Stimulated activated CD8-positive, alpha-beta memory T cell treated with anti-CD3 and anti-CD28 coated beads, Interleukin-15, amount 100 ng/mL, for 4 hours (primary cell): ENCODE measurements at regions not wholly inside any gene's neighbourhood (a gene's known extent, or its start where the extent isn't known, plus 50 kb on each side); places are given as distances from the start of the nearest gene placed in this dataset.

ENCODE experiments used
- DNase-seq, 2 donors: peaks; one replicate each; pipeline ENCODE4 v3.0.0-alpha.2; 2020; ENCODE audit warnings: low read depth in 2 of 2

GRCh38 chr1:88062650-88063153, 621.4 kb upstream of the PKN2 start:
- DNase-seq = no peak

- DNase-seq = no peak
These were observed 620.5 kb upstream of the PKN2 start for GRCh38 chr1:88063605-88064004.

GRCh38 chr1:88068407-88068960, 615.6 kb upstream of the PKN2 start:
- DNase-seq = no peak

- DNase-seq = no peak
These were observed 613.1 kb upstream of the PKN2 start for GRCh38 chr1:88070956-88071355.

- DNase-seq = no peak
These were observed 609.4 kb upstream of the PKN2 start for GRCh38 chr1:88074661-88075060.

DNA sequence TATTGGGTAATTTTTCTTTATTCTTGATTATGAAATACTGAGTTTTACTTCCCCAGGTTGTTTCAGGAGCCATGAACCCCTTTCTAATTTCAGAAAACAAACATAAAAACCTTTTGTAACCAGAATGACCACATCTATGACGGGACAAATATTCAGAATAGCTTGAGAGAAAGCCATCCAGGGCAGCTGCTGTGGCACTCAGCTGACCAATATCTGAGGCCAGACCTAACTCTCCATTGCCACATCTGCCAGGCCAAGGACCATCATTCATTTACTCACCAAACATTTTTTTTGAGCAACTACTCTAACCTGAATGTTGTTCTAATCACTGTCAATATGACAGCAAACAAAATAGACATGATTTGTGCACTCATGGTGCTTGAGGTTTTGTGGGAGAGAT, 608.3 kb upstream of the PKN2 start:
- no peak for DNase-seq

DNA sequence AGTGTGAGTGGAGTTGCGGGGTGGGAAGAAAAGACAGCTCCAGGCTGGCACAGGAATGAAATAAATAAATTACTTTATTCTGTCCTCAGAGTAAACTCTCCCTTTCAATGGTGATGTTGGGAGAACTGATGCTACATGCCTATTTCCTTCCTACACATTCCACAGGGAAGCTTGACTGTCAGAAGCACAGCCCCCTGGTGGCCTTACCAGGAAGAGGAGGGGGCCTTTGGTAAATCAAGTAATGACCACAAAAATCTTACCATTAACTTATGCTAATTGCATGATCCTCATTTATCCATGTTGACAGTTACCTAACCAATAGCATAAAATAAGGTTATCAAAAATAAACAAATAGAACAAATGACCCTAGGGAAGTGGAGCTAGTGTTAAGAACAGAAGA, 605.0 kb upstream of the PKN2 start:
- no peak for DNase-seq

- no peak for DNase-seq
These were observed 603.2 kb upstream of the PKN2 start for GRCh38 chr1:88080875-88081274.

- no peak for DNase-seq
These were observed 595.6 kb upstream of the PKN2 start for GRCh38 chr1:88088481-88088880.

DNA sequence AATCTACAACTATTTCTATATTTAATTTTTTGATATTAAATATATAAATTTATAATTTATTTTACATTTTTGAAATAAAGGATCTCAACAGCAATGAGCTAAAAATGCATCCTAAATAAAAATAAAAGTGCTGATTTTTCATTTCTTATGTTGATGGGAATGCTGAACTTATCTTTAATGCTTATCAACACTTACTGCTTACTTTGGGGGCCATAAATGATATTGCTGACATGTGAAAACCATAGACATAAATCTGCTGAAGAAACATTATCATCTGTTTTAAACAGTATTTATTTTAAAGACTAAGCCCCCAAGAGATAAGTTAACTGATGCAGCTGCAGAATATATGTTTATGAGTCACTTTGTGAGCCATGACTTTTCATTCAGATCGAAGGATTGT, 594.1 kb upstream of the PKN2 start:
- DNase-seq = no peak

GRCh38 chr1:88098881-88099280, 585.2 kb upstream of the PKN2 start:
- DNase-seq = no peak

DNA sequence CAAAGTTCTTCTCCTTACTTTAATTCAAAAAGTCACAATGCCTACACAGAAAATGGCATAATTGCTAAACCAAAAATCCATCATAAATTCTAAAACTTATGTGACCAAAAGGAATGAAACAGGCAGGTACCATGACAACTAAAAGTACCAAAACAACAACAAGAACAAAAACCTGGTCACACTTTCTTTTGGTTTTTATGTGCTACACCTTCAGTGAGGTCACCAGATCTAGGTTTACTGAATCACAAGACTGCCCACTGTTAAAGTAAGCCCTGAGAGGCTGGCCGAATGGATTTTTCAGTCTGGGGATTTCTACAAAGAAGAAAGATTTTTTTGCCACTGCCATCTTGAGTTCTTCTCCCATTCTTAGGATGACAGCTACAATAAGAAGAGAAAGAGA, 583.0 kb upstream of the PKN2 start:
- DNase-seq = no peak

DNA sequence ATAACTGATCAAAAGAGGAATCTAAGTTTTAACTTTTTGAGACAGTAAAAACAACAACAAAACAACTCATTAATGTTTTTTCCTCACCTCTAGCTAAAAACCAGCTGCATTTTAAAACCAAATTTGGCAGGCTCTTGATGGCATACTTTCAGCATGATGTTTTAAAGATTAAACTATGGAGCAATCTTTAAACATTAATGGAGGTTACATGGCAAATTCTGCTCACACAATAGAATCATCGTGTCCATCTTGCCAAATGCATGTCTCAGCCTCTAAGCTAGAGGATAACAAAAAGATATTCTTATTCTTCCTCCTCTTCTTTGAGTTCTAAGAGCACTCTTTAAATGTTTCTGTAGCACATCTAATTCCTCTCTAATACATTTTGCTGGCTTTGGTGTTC, 579.8 kb upstream of the PKN2 start:
- no peak for DNase-seq

DNA sequence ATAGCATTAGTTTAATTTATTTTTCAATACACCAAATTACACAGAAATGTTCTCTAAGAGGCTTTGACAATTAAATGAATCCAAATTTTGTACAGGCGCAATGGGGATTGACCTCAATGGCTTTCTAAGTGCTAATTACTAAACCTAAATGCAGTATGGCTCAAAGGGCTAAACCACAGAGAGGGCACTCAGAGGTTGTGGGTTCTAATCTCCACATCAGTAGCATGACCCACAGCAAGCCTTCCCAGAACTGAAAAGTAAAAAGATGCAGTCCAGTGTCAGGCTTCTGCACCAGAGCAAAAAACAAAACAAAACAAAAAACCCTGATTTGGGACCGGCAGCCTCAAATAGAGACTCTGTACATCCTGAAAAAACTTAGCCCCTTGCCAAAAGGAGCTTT, 579.2 kb upstream of the PKN2 start:
- DNase-seq = no peak

DNA sequence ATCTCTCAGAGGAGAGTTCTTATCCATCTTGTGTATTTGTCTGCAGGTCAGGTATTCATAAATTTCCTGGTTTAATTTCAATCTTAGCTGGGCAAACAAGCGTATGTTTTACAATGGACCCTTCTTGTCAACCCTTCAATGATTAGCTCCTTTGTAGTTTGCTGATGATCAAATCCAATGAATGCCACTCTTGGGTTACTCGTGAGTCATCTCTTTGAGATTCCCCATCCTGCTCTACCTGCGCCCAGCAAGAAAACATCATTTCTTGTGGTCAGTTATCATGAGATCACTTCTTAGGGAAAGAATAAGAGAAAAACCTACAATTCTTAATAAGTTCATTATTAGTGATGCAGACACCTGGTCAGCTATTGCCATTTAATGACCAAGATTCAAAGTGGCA, 572.3 kb upstream of the PKN2 start:
- DNase-seq = no peak

GRCh38 chr1:88117597-88117996, 566.5 kb upstream of the PKN2 start:
- DNase-seq = no peak

DNA sequence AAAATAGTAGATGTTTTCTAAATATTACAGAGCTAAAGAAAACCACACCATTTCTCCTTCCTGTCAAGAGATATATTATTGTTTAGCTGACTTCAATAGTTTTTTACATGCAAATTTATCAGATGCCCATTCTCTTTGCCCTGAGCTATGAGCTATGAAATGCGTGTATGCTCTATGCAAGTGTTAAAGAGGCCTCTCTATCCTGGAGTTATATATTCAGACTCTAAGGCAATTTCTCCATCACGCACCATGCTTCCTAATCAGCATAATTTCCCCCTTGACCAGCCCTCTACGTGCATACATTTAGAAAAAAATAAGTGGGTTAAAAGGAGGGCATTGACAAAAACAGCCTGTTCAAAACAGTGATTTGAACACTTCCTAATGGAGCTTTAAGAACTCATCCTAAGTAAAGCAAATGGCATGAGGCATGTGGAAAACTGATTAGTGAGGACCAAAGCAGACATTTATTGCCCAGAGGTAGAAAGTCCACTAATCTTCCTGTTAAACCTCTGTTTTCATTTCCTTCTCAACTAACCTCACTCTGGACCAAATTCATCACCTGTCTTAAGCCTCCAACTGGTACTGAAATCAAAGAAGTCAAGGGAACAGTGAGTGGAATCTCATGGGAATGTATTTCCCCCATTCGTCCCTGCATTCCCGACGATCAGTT, 565.8 kb upstream of the PKN2 start:
- DNase-seq = no peak

GRCh38 chr1:88124614-88125013, 559.5 kb upstream of the PKN2 start:
- no peak for DNase-seq

DNA sequence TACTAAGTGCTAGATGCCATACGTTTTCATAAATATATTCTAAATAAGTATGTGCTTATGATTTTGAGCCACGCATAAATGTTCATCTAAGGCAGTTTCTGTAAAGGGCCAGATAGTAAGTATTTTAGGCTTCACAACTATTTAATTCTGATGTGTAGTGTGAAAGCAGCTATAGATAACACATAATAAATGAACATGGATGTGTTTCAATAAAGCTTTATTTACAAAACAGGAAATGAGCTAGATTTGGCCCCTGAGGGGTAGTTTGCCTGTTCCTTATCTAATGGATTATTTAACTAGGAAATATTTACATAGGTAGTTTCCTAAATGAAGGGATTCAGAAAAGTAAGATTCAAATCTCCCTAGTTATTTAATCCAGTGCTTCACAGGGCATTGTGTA, 557.6 kb upstream of the PKN2 start:
- DNase-seq = no peak

DNA sequence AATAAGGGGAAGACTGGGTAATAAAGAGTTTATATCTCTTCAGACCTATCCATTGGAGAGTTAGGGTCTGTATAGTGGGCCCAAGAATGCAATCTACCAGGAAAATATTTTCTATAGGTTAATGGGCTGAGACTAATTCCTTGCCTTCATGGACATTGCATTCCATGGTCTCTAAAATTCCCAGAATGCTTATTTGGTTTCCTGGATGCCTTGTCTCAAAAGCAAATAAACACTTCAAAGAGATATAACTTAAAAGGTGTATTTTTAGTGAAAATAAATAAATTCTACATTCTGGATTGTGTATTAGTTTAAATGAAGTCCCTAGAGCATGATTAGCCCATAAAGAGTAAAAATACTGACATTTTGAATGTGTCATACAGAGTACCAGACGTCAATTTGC, 550.1 kb upstream of the PKN2 start:
- no peak for DNase-seq

GRCh38 chr1:88134983-88135921, 548.8 kb upstream of the PKN2 start:
- no peak for DNase-seq

DNA sequence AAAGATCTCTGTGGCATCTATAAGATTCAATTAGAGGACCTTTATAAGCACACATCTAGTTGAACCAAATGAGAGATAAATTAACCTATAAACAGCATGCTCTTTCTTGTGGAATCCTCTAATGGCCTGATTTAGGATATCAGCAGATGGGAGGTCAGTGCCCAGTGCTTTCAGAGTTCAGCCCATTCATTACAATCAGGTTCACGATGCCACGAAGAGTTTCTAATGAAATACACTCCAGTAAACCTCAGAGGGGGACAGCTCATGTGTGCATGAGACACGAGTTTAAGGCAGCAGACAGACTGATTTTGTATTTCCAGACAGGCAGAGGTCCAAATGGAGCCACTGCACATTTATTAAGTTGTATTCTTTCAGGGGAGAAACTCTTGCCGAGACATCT, 544.4 kb upstream of the PKN2 start:
- no peak for DNase-seq

- no peak for DNase-seq
These were observed 543.7 kb upstream of the PKN2 start for GRCh38 chr1:88140325-88140724.
